ENCODE measurements at regions not wholly inside any gene's neighbourhood (a gene's known extent, or its start where the extent isn't known, plus 50 kb on each side); places are given as distances from the start of the nearest gene placed in this dataset.

DNA sequence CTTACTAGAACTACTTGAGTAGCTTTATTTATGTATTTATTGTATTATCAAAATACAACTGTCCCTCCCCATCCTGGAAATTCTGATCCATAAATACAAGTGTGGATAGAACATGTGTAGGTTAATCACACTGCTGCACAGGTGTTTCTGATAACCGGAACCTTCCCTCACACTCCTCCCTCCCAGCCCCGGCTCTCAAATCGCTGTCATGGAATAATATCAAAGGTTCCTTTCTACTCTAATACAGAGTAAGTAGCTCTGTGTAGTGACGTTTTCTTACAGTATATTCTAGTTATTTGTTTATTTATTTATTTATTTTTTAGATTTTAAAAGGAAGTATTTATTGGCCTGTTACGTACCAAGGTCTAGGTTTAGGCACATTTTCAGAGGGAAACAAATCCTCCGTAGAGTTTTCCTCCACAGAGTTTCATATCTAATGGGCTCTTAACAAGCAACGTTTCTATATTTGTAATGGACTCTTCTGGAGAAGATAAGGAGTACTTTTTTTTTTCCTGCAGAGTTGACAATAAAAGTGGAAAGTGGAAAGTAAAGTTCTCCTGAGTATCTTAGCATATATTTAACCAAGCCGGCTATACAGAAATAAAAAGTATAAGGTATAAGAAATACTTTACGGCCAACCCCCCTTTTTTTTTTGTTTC is 129.0 kb upstream of the CARD18 start:
- no CpG with 5 or more reads among the region's 9 CpGs for WGBS (ENCODE audit: extremely low coverage, insufficient coverage, low lambda C conversion rate)
- Histone ChIP-seq H3K23ac (ENCODE audit: low read length) (no peak overlapping the region), H3K4me2 (ENCODE audit: low read length) (no peak overlapping the region), H3K56ac (ENCODE audit: low read length) (no peak overlapping the region), H2BK120ac (ENCODE audit: low read depth, low read length) (no peak overlapping the region), H3K27me3 (ENCODE audit: insufficient read depth, low read length, poor library complexity) (no peaks in the 10 kb centered on the region), H2AK5ac (ENCODE audit: low read length) (no peak overlapping the region), H4K5ac (ENCODE audit: low read length) (no peak overlapping the region), H3K4me1 (ENCODE audit: control insufficient read depth, low read depth, low read length) (no peaks in the 10 kb centered on the region), H3K4ac (ENCODE audit: low read depth, low read length) (no peak overlapping the region), H2BK15ac (replicated peaks; ENCODE audit: low read depth) (no peak overlapping the region), H3K36me3 (ENCODE audit: control insufficient read depth, insufficient read depth, low read length) (no peaks in the 10 kb centered on the region), H3K4me3 (ENCODE audit: low read length) (no peak overlapping the region), H3K27ac (ENCODE audit: low read depth, low read length) (no peak overlapping the region), H2BK5ac (ENCODE audit: low read length) (no peak overlapping the region), H4K8ac (ENCODE audit: low read depth, low read length) (no peak overlapping the region), H3K9ac (ENCODE audit: low read length) (no peak overlapping the region), H3K18ac (ENCODE audit: low read length) (no peak overlapping the region), H3K79me2 (ENCODE audit: control insufficient read depth, insufficient read depth, low read length) (no peaks in the 10 kb centered on the region), H3K79me1 (ENCODE audit: low read length) (no peaks in the 10 kb centered on the region)
- DNase-seq: no peak

DNA sequence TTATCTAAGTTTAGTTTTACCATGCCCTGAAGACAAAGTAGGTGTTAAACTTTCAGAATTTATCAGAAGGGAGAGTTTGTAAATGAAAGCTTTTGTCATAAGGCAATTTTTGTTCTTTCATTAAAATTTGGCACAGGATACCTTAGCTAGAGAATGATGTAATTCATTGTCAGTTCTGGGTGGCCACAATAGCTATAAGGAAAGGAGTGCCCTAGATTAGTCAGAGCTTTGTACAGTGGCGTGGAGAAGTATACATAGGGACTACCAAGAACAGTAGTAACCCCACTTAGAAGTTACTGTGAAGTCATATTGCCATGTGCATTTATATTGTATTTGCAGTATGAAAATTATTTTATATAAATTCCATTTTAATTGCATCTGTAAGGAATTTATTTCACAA is 126.3 kb upstream of the CARD18 start:
- no peaks in the 10 kb centered on the region for H3K36me3 ChIP-seq (ENCODE audit: control insufficient read depth, insufficient read depth, low read length)
- no peak overlapping the region for H2BK120ac ChIP-seq (ENCODE audit: low read depth, low read length)
- no peaks in the 10 kb centered on the region for H3K79me2 ChIP-seq (ENCODE audit: control insufficient read depth, insufficient read depth, low read length)
- H2BK5ac ChIP-seq (ENCODE audit: low read length): no peak overlapping the region
- no peak overlapping the region for H2BK15ac ChIP-seq (replicated peaks; ENCODE audit: low read depth)
- no peaks in the 10 kb centered on the region for H3K4me1 ChIP-seq (ENCODE audit: control insufficient read depth, low read depth, low read length)
- H3K79me1 ChIP-seq (ENCODE audit: low read length): no peaks in the 10 kb centered on the region
- no peak overlapping the region for H3K9ac ChIP-seq (ENCODE audit: low read length)
- H3K4me3 ChIP-seq (ENCODE audit: low read length): no peak overlapping the region
- no peak for DNase-seq
- H4K8ac ChIP-seq (ENCODE audit: low read depth, low read length): no peak overlapping the region
- H3K4ac ChIP-seq (ENCODE audit: low read depth, low read length): no peak overlapping the region
- H3K56ac ChIP-seq (ENCODE audit: low read length): no peak overlapping the region
- H3K27ac ChIP-seq (ENCODE audit: low read depth, low read length): no peak overlapping the region
- H4K5ac ChIP-seq (ENCODE audit: low read length): no peak overlapping the region
- no peak overlapping the region for H3K4me2 ChIP-seq (ENCODE audit: low read length)
- no CpG with 5 or more reads among the region's 1 CpG for WGBS (ENCODE audit: extremely low coverage, insufficient coverage, low lambda C conversion rate)
- no peak overlapping the region for H3K23ac ChIP-seq (ENCODE audit: low read length)
- H3K27me3 ChIP-seq (ENCODE audit: insufficient read depth, low read length, poor library complexity): no peaks in the 10 kb centered on the region
- H3K18ac ChIP-seq (ENCODE audit: low read length): no peak overlapping the region
- H2AK5ac ChIP-seq (ENCODE audit: low read length): no peak overlapping the region

DNA sequence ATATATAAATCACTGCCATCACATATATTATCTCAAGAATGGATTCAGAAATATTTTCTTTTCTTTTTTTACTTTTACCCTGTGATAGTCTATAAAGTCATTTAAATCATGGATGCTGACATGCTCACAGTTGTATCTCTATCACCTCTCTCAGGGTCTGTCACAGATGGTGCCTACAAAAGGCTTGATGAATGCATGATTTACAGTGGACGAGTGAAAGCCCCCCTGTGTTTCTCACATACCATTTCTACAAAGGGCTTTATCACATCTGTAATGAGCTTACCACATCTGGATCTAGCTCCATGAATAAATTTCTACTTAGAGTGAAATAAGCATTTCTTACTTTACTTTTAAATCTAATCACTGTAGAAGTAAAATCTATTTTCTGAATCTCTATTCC is 121.4 kb upstream of the CARD18 start:
- Histone ChIP-seq H2BK120ac (ENCODE audit: low read depth, low read length) (no peak overlapping the region), H3K4ac (ENCODE audit: low read depth, low read length) (no peak overlapping the region), H3K79me1 (ENCODE audit: low read length) (no peaks in the 10 kb centered on the region), H4K5ac (ENCODE audit: low read length) (no peak overlapping the region), H3K36me3 (ENCODE audit: control insufficient read depth, insufficient read depth, low read length) (no peaks in the 10 kb centered on the region), H3K27me3 (ENCODE audit: insufficient read depth, low read length, poor library complexity) (no peaks in the 10 kb centered on the region), H3K9ac (ENCODE audit: low read length) (no peak overlapping the region), H3K79me2 (ENCODE audit: control insufficient read depth, insufficient read depth, low read length) (no peaks in the 10 kb centered on the region), H2BK15ac (replicated peaks; ENCODE audit: low read depth) (no peak overlapping the region), H3K4me3 (ENCODE audit: low read length) (no peak overlapping the region), H3K27ac (ENCODE audit: low read depth, low read length) (no peak overlapping the region), H3K23ac (ENCODE audit: low read length) (no peak overlapping the region), H3K56ac (ENCODE audit: low read length) (no peak overlapping the region), H2BK5ac (ENCODE audit: low read length) (no peak overlapping the region), H2AK5ac (ENCODE audit: low read length) (no peak overlapping the region), H3K4me1 (ENCODE audit: control insufficient read depth, low read depth, low read length) (no peaks in the 10 kb centered on the region), H3K4me2 (ENCODE audit: low read length) (no peak overlapping the region), H4K8ac (ENCODE audit: low read depth, low read length) (no peak overlapping the region), H3K18ac (ENCODE audit: low read length) (no peak overlapping the region)
- DNase-seq: peak; percentile 63
- WGBS (ENCODE audit: extremely low coverage, insufficient coverage, low lambda C conversion rate): no CpG with 5 or more reads among the region's 1 CpG

DNA sequence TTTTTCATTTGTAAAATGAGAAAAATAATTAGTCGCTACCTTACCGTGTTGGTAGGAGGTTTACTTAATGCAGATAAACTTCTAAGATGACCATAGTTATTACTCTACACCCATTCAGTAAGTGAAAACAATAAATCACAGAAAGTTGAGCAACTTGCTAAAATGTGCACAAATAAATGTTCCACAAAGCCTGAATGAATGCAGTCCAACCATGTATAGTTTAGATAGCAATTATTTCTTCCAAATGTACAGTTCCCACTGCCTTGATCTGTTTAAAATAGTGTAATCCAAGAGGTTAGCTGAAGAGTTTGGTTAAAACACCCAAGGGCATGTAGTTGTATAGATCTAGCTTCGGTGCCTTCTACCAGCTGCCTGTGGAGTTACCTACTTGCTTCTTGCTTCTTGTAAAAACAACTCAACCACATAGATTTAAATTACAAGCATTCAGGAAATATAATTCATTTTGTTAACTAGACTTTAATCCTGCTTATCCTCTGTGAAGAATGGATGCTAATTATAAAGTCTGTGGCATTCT is 106.3 kb upstream of the CARD18 start:
- WGBS (ENCODE audit: extremely low coverage, insufficient coverage, low lambda C conversion rate): no CpG with 5 or more reads among the region's 3 CpGs
- H2BK120ac ChIP-seq (ENCODE audit: low read depth, low read length): no peak overlapping the region
- no peaks in the 10 kb centered on the region for H3K27me3 ChIP-seq (ENCODE audit: insufficient read depth, low read length, poor library complexity)
- H3K56ac ChIP-seq (ENCODE audit: low read length): no peak overlapping the region
- no peak overlapping the region for H3K9ac ChIP-seq (ENCODE audit: low read length)
- no peak overlapping the region for H2AK5ac ChIP-seq (ENCODE audit: low read length)
- no peak overlapping the region for H3K4me2 ChIP-seq (ENCODE audit: low read length)
- no peak overlapping the region for H4K5ac ChIP-seq (ENCODE audit: low read length)
- no peak overlapping the region for H3K18ac ChIP-seq (ENCODE audit: low read length)
- no peaks in the 10 kb centered on the region for H3K36me3 ChIP-seq (ENCODE audit: control insufficient read depth, insufficient read depth, low read length)
- H2BK15ac ChIP-seq (replicated peaks; ENCODE audit: low read depth): no peak overlapping the region
- no peak overlapping the region for H3K4me3 ChIP-seq (ENCODE audit: low read length)
- H3K79me2 ChIP-seq (ENCODE audit: control insufficient read depth, insufficient read depth, low read length): no peaks in the 10 kb centered on the region
- H2BK5ac ChIP-seq (ENCODE audit: low read length): no peak overlapping the region
- H3K4ac ChIP-seq (ENCODE audit: low read depth, low read length): no peak overlapping the region
- no peak overlapping the region for H3K23ac ChIP-seq (ENCODE audit: low read length)
- no peaks in the 10 kb centered on the region for H3K4me1 ChIP-seq (ENCODE audit: control insufficient read depth, low read depth, low read length)
- DNase-seq: peak; percentile 29
- no peak overlapping the region for H3K27ac ChIP-seq (ENCODE audit: low read depth, low read length)
- H4K8ac ChIP-seq (ENCODE audit: low read depth, low read length): no peak overlapping the region
- no peaks in the 10 kb centered on the region for H3K79me1 ChIP-seq (ENCODE audit: low read length)

DNA sequence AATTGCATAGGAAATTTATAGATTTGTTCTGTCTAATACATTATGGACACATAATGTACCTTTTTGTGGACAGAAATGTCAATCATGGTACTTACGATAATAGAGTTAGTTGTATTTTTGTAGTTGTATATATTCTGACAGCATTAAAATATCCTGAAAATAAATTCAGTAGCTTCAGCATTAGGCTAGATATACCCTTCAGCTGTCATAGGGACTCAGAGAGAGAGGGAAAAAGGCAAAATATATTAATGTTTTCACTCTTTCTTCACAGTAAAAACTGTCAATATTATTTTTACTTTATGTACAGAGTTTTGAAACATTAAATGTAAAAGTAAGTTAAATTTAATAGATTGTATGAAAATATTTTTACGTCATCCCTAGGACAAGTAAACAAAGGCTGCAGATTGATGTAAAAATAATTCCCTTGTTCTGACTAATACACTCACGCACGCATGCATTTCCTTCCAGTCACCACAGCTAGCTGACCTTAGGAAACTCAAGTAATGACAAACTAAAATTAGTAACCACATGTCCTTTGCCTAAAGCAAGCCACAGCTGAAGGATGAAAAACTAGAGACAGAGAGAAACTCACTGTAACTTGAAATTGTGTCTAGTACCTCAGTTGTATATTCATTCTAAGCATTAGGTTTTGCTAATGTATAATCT is 104.7 kb upstream of the CARD18 start:
- Histone ChIP-seq H2BK120ac (ENCODE audit: low read depth, low read length) (no peak overlapping the region), H2AK5ac (ENCODE audit: low read length) (no peak overlapping the region), H3K4me1 (ENCODE audit: control insufficient read depth, low read depth, low read length) (no peaks in the 10 kb centered on the region), H3K79me1 (ENCODE audit: low read length) (no peaks in the 10 kb centered on the region), H2BK15ac (replicated peaks; ENCODE audit: low read depth) (no peak overlapping the region), H3K36me3 (ENCODE audit: control insufficient read depth, insufficient read depth, low read length) (no peaks in the 10 kb centered on the region), H3K79me2 (ENCODE audit: control insufficient read depth, insufficient read depth, low read length) (no peaks in the 10 kb centered on the region), H4K8ac (ENCODE audit: low read depth, low read length) (no peak overlapping the region), H3K56ac (ENCODE audit: low read length) (no peak overlapping the region), H3K27me3 (ENCODE audit: insufficient read depth, low read length, poor library complexity) (no peaks in the 10 kb centered on the region), H3K27ac (ENCODE audit: low read depth, low read length) (no peak overlapping the region), H3K4ac (ENCODE audit: low read depth, low read length) (no peak overlapping the region), H3K23ac (ENCODE audit: low read length) (no peak overlapping the region), H2BK5ac (ENCODE audit: low read length) (no peak overlapping the region), H3K4me2 (ENCODE audit: low read length) (no peak overlapping the region), H4K5ac (ENCODE audit: low read length) (no peak overlapping the region), H3K9ac (ENCODE audit: low read length) (no peak overlapping the region), H3K4me3 (ENCODE audit: low read length) (no peak overlapping the region), H3K18ac (ENCODE audit: low read length) (no peak overlapping the region)
- no peak for DNase-seq
- 100% methylated on average over 1 of the region's 4 CpGs for WGBS (ENCODE audit: extremely low coverage, insufficient coverage, low lambda C conversion rate)
